Activated naive CD4-positive, alpha-beta T cell treated with anti-CD3 and anti-CD28 coated beads, Interleukin-2, amount 10 ng/mL, durations not matched to agents 7 days and 5 days (primary cell): ENCODE measurements at regions not wholly inside any gene's neighbourhood (a gene's known extent, or its start where the extent isn't known, plus 50 kb on each side); places are given as distances from the start of the nearest gene placed in this dataset.

Experiments used
- CTCF ChIA-PET: fragments of 350-600 bp; sonication (Branson Sonifier 250); formaldehyde crosslinking; loops from one replicate; lab custom pipeline; 2021; ENCODE audit warnings: antibody characterized with exemption; lab: Charles Lee
- DNase-seq: peaks from one replicate; pipeline ENCODE4 v3.0.0-alpha.2; 2020
- H3K27ac Mint-ChIP-seq: one replicate; pipeline ENCODE4 v1.8.0; 2021; ENCODE audit warnings: mild to moderate bottlenecking, moderate library complexity, mixed read lengths
- H3K27me3 Mint-ChIP-seq: one replicate; pipeline ENCODE4 v1.8.0; 2021; ENCODE audit warnings: mild to moderate bottlenecking, mixed read lengths
- H3K36me3 Mint-ChIP-seq: one replicate; pipeline ENCODE4 v1.8.0; 2021; ENCODE audit warnings: mixed read lengths
- H3K4me1 Mint-ChIP-seq: one replicate; pipeline ENCODE4 v1.8.0; 2021; ENCODE audit warnings: mixed read lengths
- H3K4me3 Mint-ChIP-seq: one replicate; pipeline ENCODE4 v1.8.0; 2021; ENCODE audit warnings: mild to moderate bottlenecking, moderate library complexity, mixed read lengths
- H3K9me3 Mint-ChIP-seq: one replicate; pipeline ENCODE4 v1.8.0; 2021; ENCODE audit warnings: mixed read lengths

DNA sequence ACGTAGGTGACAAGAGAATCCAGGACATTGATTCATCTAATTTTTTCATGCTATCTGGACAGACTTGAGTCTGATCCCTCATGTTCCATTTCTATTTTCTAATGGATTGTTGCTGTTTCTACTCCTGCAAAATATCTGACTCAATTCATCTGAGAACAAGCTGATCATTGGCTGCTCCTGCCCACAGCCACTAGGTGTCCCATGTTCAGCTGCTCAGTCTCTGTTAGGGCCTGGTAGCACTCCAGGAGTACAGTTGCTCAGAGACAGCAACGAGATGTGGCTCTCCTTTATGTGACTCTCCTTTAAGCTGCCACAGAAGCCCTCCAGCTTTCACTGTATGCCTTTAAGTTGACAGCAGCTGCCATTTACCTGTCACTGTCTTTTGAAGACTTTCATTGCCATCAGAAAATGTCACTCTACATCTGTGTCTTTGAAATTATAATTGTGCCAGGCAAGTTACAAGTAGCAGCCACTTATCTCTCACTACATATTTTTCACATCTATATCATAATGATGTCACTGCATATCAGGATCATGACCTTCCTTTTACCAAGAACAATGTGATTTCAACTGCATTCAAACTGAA, 1944.2 kb upstream of the NUDT12 start:
- H3K36me3 Mint-ChIP-seq: no peaks in the 10 kb centered on the region
- H3K9me3 Mint-ChIP-seq: peaks cover 4% of the 10 kb centered on the region
- no peak overlapping the region for H3K4me3 Mint-ChIP-seq
- no peak for DNase-seq
- H3K27me3 Mint-ChIP-seq: no peaks in the 10 kb centered on the region
- no peak overlapping the region for H3K27ac Mint-ChIP-seq
- CTCF ChIA-PET: interaction anchor here (0.5 kb wide), 1 partner anchor 1926 kb away, joined by 4 read pairs; no protein-coding TSS in a partner anchor
- H3K4me1 Mint-ChIP-seq: no peaks in the 10 kb centered on the region

GRCh38 chr5:105503950-105504349, 1941.4 kb upstream of the NUDT12 start:
- Mint-ChIP-seq H3K27me3 (no peaks in the 10 kb centered on the region), H3K4me1 (no peaks in the 10 kb centered on the region), H3K27ac (no peak overlapping the region), H3K4me3 (no peak overlapping the region), H3K9me3 (peaks cover 6% of the 10 kb centered on the region), H3K36me3 (no peaks in the 10 kb centered on the region)
- DNase-seq: no peak
- CTCF ChIA-PET: no interaction called here

GRCh38 chr5:105501315-105501714, 1938.7 kb upstream of the NUDT12 start:
- CTCF ChIA-PET: no interaction called here
- Mint-ChIP-seq H3K36me3 (no peaks in the 10 kb centered on the region), H3K4me3 (no peak overlapping the region), H3K9me3 (peaks cover 8% of the 10 kb centered on the region), H3K27me3 (no peaks in the 10 kb centered on the region), H3K27ac (no peak overlapping the region), H3K4me1 (no peaks in the 10 kb centered on the region)
- no peak for DNase-seq

GRCh38 chr5:105475401-105475800, 1912.8 kb upstream of the NUDT12 start:
- H3K27me3 Mint-ChIP-seq: no peaks in the 10 kb centered on the region
- CTCF ChIA-PET: no interaction called here
- H3K4me3 Mint-ChIP-seq: no peak overlapping the region
- DNase-seq: no peak
- no peaks in the 10 kb centered on the region for H3K36me3 Mint-ChIP-seq
- no peak overlapping the region for H3K27ac Mint-ChIP-seq
- no peaks in the 10 kb centered on the region for H3K4me1 Mint-ChIP-seq
- peaks cover 9% of the 10 kb centered on the region for H3K9me3 Mint-ChIP-seq

GRCh38 chr5:105462377-105462776, 1899.8 kb upstream of the NUDT12 start:
- no peak for DNase-seq
- no peaks in the 10 kb centered on the region for H3K4me1 Mint-ChIP-seq
- H3K36me3 Mint-ChIP-seq: peaks cover 2% of the 10 kb centered on the region
- no peak overlapping the region for H3K27ac Mint-ChIP-seq
- peaks cover 30% of the 10 kb centered on the region for H3K9me3 Mint-ChIP-seq
- H3K27me3 Mint-ChIP-seq: no peaks in the 10 kb centered on the region
- H3K4me3 Mint-ChIP-seq: no peak overlapping the region
- CTCF ChIA-PET: no interaction called here

- CTCF ChIA-PET: no interaction called here
- Mint-ChIP-seq H3K4me1 (no peaks in the 10 kb centered on the region), H3K4me3 (no peak overlapping the region), H3K9me3 (peaks cover 30% of the 10 kb centered on the region), H3K27me3 (no peaks in the 10 kb centered on the region), H3K36me3 (peaks cover 2% of the 10 kb centered on the region), H3K27ac (no peak overlapping the region)
- no peak for DNase-seq
These were observed 1898.1 kb upstream of the NUDT12 start for GRCh38 chr5:105460721-105461120.

- H3K4me3 Mint-ChIP-seq: no peak overlapping the region
- CTCF ChIA-PET: no interaction called here
- H3K4me1 Mint-ChIP-seq: no peaks in the 10 kb centered on the region
- DNase-seq: no peak
- H3K27me3 Mint-ChIP-seq: no peaks in the 10 kb centered on the region
- no peaks in the 10 kb centered on the region for H3K36me3 Mint-ChIP-seq
- no peak overlapping the region for H3K27ac Mint-ChIP-seq
- peaks cover 21% of the 10 kb centered on the region for H3K9me3 Mint-ChIP-seq
These were observed 1890.7 kb upstream of the NUDT12 start for GRCh38 chr5:105453216-105453807.

DNA sequence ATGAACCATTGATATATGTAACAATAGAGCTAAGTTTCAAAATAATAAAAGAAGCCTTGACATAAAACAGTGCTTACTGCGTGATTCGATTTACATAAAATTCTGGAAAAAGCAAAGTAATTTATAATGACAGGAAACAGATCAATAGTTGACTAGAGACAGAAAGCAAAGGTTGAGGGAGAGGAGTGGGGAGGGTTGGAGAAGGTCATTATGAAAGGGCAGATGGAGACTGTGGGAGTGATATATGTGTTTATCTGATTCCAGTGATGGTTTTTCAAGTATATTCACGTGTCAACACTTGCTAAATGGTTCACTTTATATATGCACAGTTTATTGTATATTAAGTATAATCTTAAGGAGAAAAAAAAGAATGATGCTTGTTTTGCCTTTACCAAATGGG, 1885.7 kb upstream of the NUDT12 start:
- Mint-ChIP-seq H3K4me1 (no peaks in the 10 kb centered on the region), H3K27ac (no peak overlapping the region), H3K4me3 (no peak overlapping the region), H3K27me3 (no peaks in the 10 kb centered on the region), H3K9me3 (peaks cover 25% of the 10 kb centered on the region), H3K36me3 (no peaks in the 10 kb centered on the region)
- CTCF ChIA-PET: no interaction called here
- DNase-seq: no peak

DNA sequence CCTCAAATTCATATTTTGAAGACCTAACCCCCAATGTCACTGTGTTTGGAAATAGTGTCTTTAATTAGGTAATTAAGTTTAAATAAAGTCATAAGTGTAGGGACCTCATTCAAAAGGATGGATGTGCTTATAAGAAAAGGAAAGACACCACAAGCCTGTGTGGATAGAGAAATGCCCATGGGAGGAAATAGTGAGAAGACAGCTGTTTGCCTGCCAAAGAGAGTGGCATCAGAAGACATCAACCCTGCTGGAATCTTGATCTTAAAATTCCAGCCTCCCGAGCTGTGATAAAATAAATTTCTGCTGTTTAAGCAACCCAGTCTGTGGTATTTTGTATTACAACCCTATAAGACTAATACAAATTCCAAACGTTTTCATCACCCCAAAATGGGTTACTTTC, 1867.9 kb upstream of the NUDT12 start:
- peaks cover 5% of the 10 kb centered on the region for H3K9me3 Mint-ChIP-seq
- H3K27me3 Mint-ChIP-seq: no peaks in the 10 kb centered on the region
- H3K36me3 Mint-ChIP-seq: no peaks in the 10 kb centered on the region
- no peaks in the 10 kb centered on the region for H3K4me1 Mint-ChIP-seq
- no peak for DNase-seq
- H3K27ac Mint-ChIP-seq: no peak overlapping the region
- no peak overlapping the region for H3K4me3 Mint-ChIP-seq
- CTCF ChIA-PET: no interaction called here

DNA sequence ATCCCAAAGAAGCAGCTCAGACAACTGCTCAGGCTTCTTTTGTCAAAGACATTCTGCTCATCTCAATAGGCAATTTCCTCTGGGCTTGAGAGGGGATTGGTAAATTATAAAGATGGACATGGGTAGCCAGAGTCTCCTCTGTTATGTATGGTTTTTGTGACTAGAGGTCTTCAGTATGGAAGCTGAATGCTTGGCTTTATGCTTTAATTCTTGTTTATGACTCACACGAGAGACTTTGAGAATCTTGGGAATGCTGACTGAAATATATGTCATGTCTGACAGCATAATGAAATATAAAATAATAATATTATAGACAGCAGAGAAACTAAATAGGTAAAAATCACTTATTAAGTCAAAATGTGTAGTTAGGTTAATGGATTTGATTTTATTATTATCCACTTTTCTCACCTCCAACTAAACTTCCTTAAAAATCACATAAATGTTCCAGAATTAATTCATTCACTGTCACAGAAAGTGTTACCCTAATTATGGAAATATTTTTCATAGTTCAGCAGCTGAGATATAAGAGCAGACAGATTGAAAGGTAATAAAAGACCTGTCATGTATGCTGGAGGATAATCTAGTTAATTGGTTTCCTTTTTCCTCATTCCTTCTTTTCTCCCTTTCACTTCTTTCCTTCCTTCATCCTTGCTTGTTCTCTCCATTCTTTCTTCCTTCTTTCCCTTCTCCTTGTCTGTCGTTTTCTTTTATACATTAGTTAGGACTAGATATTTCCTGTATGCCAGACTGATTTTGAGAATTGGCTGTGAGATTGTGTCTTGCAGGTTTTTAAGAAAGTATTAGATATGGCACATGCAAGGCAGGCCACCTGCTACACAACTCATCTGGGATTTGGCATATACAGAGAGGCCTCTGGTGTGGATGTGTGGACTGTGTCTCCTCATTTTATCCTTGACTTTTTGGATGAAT, 1866.1 kb upstream of the NUDT12 start:
- Mint-ChIP-seq H3K4me3 (no peak overlapping the region), H3K9me3 (peaks cover 8% of the 10 kb centered on the region), H3K27ac (no peak overlapping the region), H3K4me1 (no peaks in the 10 kb centered on the region), H3K27me3 (no peaks in the 10 kb centered on the region), H3K36me3 (no peaks in the 10 kb centered on the region)
- DNase-seq: no peak
- CTCF ChIA-PET: no interaction called here

DNA sequence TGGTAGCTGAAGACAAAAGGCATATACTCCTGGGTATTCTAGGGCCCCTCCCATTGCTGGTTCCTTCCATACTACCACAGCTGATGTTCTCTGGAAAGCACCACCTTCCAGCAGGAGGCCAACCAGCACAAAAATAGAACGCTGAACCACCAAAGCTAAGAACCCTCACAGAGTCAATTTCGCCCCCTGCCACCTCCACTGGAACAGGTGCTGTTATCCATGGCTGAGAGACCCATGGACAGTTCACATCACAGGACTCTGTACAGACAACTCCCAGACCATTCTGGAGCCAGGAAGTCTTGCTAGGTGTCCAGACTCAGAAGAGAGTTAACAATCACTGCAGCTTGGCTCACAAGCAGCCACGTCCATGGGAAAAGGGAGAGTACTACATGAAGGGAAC, 1851.5 kb upstream of the NUDT12 start:
- Mint-ChIP-seq H3K4me1 (no peaks in the 10 kb centered on the region), H3K36me3 (no peaks in the 10 kb centered on the region), H3K4me3 (no peak overlapping the region), H3K9me3 (peaks cover 32% of the 10 kb centered on the region), H3K27me3 (no peaks in the 10 kb centered on the region), H3K27ac (no peak overlapping the region)
- CTCF ChIA-PET: no interaction called here
- DNase-seq: no peak

DNA sequence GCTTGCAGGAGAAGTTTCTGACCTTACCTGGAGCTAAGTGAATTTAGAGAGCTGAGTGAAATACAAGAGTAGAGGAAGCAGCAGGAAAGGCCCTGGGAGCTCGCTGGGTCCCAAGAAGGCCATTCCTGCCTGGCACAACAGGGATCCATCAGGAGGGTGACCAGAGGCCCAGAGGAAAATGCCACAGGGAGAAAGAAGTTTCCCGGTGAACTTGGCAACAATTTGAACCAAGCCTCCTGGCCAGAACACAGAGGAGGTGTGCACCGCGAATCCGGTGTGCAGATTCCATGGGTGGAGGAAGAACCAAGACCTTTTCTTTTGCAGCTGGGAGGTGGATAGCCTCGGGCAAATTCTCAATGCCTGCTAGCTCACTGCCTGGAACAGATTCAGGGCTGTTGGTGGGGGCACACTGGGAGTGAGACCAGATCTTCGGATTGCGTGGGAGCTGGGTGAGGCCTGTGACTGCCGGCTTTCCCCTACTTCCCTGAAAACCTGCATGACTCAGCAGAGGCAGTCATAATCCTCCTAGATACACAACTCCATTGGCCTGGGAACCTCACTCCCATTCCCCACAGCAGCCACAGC, 1850.9 kb upstream of the NUDT12 start:
- CTCF ChIA-PET: no interaction called here

GRCh38 chr5:105409695-105410094, 1847.1 kb upstream of the NUDT12 start:
- CTCF ChIA-PET: no interaction called here

More for the DNA sequence above, 1850.9 kb upstream of the NUDT12 start:
- H3K4me3 Mint-ChIP-seq: no peak overlapping the region
- DNase-seq: no peak
- no peak overlapping the region for H3K27ac Mint-ChIP-seq
- H3K4me1 Mint-ChIP-seq: no peaks in the 10 kb centered on the region
- H3K36me3 Mint-ChIP-seq: no peaks in the 10 kb centered on the region
- peaks cover 28% of the 10 kb centered on the region for H3K9me3 Mint-ChIP-seq
- H3K27me3 Mint-ChIP-seq: no peaks in the 10 kb centered on the region

DNA sequence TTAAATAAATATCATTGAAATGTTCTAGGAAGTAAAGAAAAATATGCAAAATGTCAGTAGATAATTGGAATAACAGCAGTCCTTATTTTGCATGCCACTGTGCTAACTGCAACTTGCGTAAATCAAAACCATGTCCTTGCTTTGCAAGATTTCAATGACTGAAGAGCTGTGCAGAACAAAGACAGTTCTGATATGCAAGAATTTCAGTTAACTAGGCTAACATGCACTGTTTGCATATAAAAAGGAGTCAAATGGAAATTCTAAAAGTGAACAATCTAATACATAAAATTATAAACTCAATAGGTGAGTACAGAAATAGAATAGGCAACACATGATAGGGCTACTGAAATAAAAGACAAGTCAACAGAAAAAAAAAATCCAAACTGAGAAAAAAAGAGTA, 1844.6 kb upstream of the NUDT12 start:
- no peaks in the 10 kb centered on the region for H3K4me1 Mint-ChIP-seq
- no peak overlapping the region for H3K27ac Mint-ChIP-seq
- peaks cover 2% of the 10 kb centered on the region for H3K9me3 Mint-ChIP-seq
- no peak for DNase-seq
- no peaks in the 10 kb centered on the region for H3K27me3 Mint-ChIP-seq
- H3K36me3 Mint-ChIP-seq: no peaks in the 10 kb centered on the region
- CTCF ChIA-PET: no interaction called here
- no peak overlapping the region for H3K4me3 Mint-ChIP-seq

More at GRCh38 chr5:105409695-105410094, 1847.1 kb upstream of the NUDT12 start:
- H3K9me3 Mint-ChIP-seq: peaks cover 13% of the 10 kb centered on the region
- H3K27me3 Mint-ChIP-seq: no peaks in the 10 kb centered on the region
- no peak overlapping the region for H3K4me3 Mint-ChIP-seq
- H3K36me3 Mint-ChIP-seq: no peaks in the 10 kb centered on the region
- H3K27ac Mint-ChIP-seq: no peak overlapping the region
- DNase-seq: no peak
- H3K4me1 Mint-ChIP-seq: no peaks in the 10 kb centered on the region
